ENCODE measurements at regions not wholly inside any gene's neighbourhood (a gene's known extent, or its start where the extent isn't known, plus 50 kb on each side); places are given as distances from the start of the nearest gene placed in this dataset.

DNA sequence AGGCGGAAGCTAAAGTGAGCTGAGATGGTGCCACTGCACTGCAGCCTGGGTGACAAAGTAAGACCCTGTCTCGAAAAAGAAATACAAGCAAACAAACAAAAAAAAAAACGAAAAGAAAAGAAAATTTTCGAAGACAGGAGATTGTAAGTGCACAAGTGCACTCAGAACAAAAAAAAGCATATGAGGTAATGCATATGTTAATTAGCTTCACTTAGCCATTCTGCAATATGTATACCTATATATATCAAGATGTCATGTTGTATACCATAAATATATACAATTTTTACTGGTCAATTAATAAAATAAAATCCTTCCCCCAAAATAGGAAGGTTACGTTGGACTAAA lies 127.5 kb downstream of the RIN2 start:
- Histone ChIP-seq H3K36me3 (ENCODE audit: insufficient read depth in 1 of 2, low read depth in 1 of 2) (no peaks in the 10 kb centered on the region), H3K9me3 (no peaks in the 10 kb centered on the region), H3K27me3 (ENCODE audit: insufficient read depth in 3 of 3, low read length in 2 of 3) (no peaks in the 10 kb centered on the region), H3K27ac (peak overlapping the region; percentile 51), H3K4me3 (no peak overlapping the region), H3K4me1 (peaks cover 58% of the 10 kb centered on the region)
- WGBS, 3 donors = 45 to 88% (median 62%) methylated on average over 5 of the region's 5 CpGs
- TF ChIP-seq CTCF (IDR thresholded peaks at IDR 0.05) = no peak
- DNase-seq = no peak
- intact Hi-C loops (cut with DNase I) = loop anchor here (5.0 to 10.0 kb wide), 3 partner anchors 109 to 193 kb away; no protein-coding TSS in a partner anchor
- no peak for ATAC-seq

- peak; percentile 36 to 72 (median 57) for ATAC-seq
- Histone ChIP-seq H3K9me3 (no peaks in the 10 kb centered on the region), H3K4me1 (peaks cover 63% of the 10 kb centered on the region), H3K27me3 (ENCODE audit: insufficient read depth in 3 of 3, low read length in 2 of 3) (no peaks in the 10 kb centered on the region), H3K27ac (peak overlapping the region; percentile 86), H3K4me3 (peak overlapping the region; percentile 55), H3K36me3 (ENCODE audit: insufficient read depth in 1 of 2, low read depth in 1 of 2) (no peaks in the 10 kb centered on the region)
- TF ChIP-seq CTCF (IDR thresholded peaks at IDR 0.05) = no peak
- peak; percentile 58 to 74 for DNase-seq
- WGBS, 3 donors = 19 to 32% (median 21%) methylated on average over 16 of the region's 16 CpGs
- intact Hi-C loops (cut with DNase I) = loop anchor here (2.0 to 10.0 kb wide), 4 partner anchors 101 to 194 kb away; no protein-coding TSS in a partner anchor
These were observed 128.0 kb downstream of the RIN2 start for GRCh38 chr20:19885939-19886660.

GRCh38 chr20:19886661-19887288 lies 128.7 kb downstream of the RIN2 start:
- peak overlapping the region; percentile 55 for H3K4me3 ChIP-seq
- peaks cover 64% of the 10 kb centered on the region for H3K4me1 ChIP-seq
- intact Hi-C loops (cut with DNase I) = loop anchor here (2.0 to 10.0 kb wide), 4 partner anchors 102 to 194 kb away; no protein-coding TSS in a partner anchor
- H3K9me3 ChIP-seq = no peaks in the 10 kb centered on the region
- DNase-seq (no peak), ATAC-seq (no peak)
- no peaks in the 10 kb centered on the region for H3K27me3 ChIP-seq (ENCODE audit: insufficient read depth in 3 of 3, low read length in 2 of 3)
- TF ChIP-seq CTCF (IDR thresholded peaks at IDR 0.05) = no peak
- 58 to 64% (median 62%) methylated on average over 8 of the region's 8 CpGs for WGBS, 3 donors
- no peaks in the 10 kb centered on the region for H3K36me3 ChIP-seq (ENCODE audit: insufficient read depth in 1 of 2, low read depth in 1 of 2)
- H3K27ac ChIP-seq = peak overlapping the region; percentile 86

DNA sequence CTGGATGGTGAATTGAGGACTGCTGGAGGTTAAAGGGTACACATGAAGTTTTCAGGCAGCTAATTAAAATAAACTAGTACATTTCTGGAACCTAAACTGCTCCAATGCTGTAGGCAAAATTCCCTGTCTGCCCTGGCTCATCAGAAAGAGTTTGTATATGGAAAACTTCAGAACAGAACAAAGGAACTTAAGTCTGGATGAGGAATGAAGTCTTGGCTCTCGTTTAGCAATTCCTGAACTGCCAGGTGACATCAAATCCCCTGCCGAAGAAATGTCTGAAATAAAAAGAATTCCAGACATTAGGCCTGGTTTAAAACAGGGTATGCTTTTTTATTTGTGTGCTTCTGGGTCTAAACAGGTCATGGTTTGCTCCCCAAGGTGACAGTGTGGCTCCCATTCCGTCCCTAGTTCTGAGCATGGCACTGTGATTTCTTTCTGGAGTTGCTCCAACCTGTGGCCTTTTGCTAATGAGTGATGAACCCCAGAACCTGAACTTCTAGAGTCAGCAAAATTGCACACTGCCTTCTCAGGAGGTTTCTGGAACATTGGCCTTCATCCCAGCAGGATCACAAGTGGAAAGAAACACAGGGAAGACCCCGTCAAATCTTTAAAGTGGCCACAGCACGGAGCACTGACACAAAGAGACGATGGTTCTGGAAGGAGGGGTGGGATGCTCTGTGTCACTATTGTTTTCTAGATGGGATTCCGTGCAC lies 129.4 kb upstream of the NAA20 start:
- Histone ChIP-seq H3K27ac (peak overlapping the region; percentile 86), H3K27me3 (ENCODE audit: insufficient read depth in 3 of 3, low read length in 2 of 3) (no peaks in the 10 kb centered on the region), H3K4me1 (peaks cover 64% of the 10 kb centered on the region), H3K36me3 (ENCODE audit: insufficient read depth in 1 of 2, low read depth in 1 of 2) (no peaks in the 10 kb centered on the region), H3K9me3 (no peaks in the 10 kb centered on the region), H3K4me3 (peak overlapping the region; percentile 55)
- no peak for ATAC-seq
- DNase-seq = no peak
- intact Hi-C loops (cut with DNase I) = loop anchor here (2.0 to 10.0 kb wide), 4 partner anchors 103 to 195 kb away; no protein-coding TSS in a partner anchor
- 42 to 53% (median 44%) methylated on average over 7 of the region's 7 CpGs for whole genome bisulfite sequencing, 3 donors
- no peak for TF ChIP-seq CTCF (IDR thresholded peaks at IDR 0.05)

Measured in psoas muscle (tissue), 7 donors.